SK-N-DZ (cell line): ENCODE measurements at regions not wholly inside any gene's neighbourhood (a gene's known extent, or its start where the extent isn't known, plus 50 kb on each side); places are given as distances from the start of the nearest gene placed in this dataset.
"Not testable (repeated sequence)": the region's sequence is repeated elsewhere in the genome, so short reads cannot be mapped to it uniquely, and the experiment has no call there.

Source experiments
- DNase-seq: peaks from one replicate; pipeline ENCODE4 v3.0.0-alpha.2; 2015; ENCODE audit warnings: low spot score

- no peak for DNase-seq
Measured at GRCh38 chr4:54852602-54853001, 194.8 kb downstream of the KIT start.

- no peak for DNase-seq
Measured at GRCh38 chr4:54852054-54852453, 194.3 kb downstream of the KIT start.

- no peak for DNase-seq
Measured at GRCh38 chr4:54844911-54845310, 187.2 kb downstream of the KIT start.

- DNase-seq = no peak
Measured at GRCh38 chr4:54843946-54844345, 186.2 kb downstream of the KIT start.

- DNase-seq = no peak
Measured at GRCh38 chr4:54843106-54843505, 185.3 kb downstream of the KIT start.

GRCh38 chr4:54842656-54843055 is 184.9 kb downstream of the KIT start:
- DNase-seq = no peak

GRCh38 chr4:54842226-54842625 is 184.5 kb downstream of the KIT start:
- no peak for DNase-seq

- DNase-seq = no peak
Measured at GRCh38 chr4:54840992-54841768, 183.4 kb downstream of the KIT start.

- no peak for DNase-seq
Measured at GRCh38 chr4:54840430-54840829, 182.7 kb downstream of the KIT start.

GRCh38 chr4:54838301-54838700 is 180.5 kb downstream of the KIT start:
- no peak for DNase-seq

- no peak for DNase-seq
Measured at GRCh38 chr4:54837576-54838140, 179.9 kb downstream of the KIT start.

- DNase-seq = not testable (repeated sequence)
Measured at GRCh38 chr4:54828361-54828760, 170.6 kb downstream of the KIT start.

- no peak for DNase-seq
Measured at GRCh38 chr4:54823616-54824015, 165.9 kb downstream of the KIT start.

- DNase-seq = no peak
Measured at GRCh38 chr4:54819034-54819433, 161.3 kb downstream of the KIT start.

- no peak for DNase-seq
Measured at GRCh38 chr4:54818481-54818880, 160.7 kb downstream of the KIT start.

GRCh38 chr4:54813674-54814073 is 155.9 kb downstream of the KIT start:
- DNase-seq = no peak

- DNase-seq = no peak
Measured at GRCh38 chr4:54806351-54806750, 148.6 kb downstream of the KIT start.

GRCh38 chr4:54802336-54802735 is 144.6 kb downstream of the KIT start:
- no peak for DNase-seq

GRCh38 chr4:54800831-54801530 is 143.2 kb downstream of the KIT start:
- no peak for DNase-seq

- DNase-seq = no peak
Measured at GRCh38 chr4:54794579-54794978, 136.8 kb downstream of the KIT start.

- no peak for DNase-seq
Measured at GRCh38 chr4:54793856-54794422, 136.2 kb downstream of the KIT start.
